OCI-M2 (cell line): ENCODE measurements at regions not wholly inside any gene's neighbourhood (a gene's known extent, or its start where the extent isn't known, plus 50 kb on each side); places are given as distances from the start of the nearest gene placed in this dataset.

Experiments used
- DNase-seq: peaks from one replicate; lab custom pipeline; 2025; ENCODE audit not compliant: unreplicated experiment; lab: John Stamatoyannopoulos, UW

DNA sequence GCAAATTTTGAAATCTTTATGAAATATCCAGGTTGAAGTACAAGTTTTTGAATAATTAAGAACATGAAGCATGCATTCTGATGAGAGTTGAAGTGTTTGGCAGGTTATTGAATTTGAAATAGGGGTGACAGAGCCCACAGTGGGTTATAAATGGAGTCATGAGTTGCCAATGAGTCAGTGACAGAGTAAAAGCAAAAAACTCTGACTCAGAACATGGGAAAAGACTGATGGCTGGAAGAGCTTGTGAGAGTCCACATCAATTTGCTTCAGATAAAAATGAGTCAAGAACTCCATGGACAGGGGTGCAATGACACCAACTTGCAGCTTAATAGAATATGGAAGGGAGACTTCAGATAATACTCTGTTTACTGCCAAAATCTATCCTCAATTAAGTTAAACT lies 105.3 kb downstream of the SLC6A15 start:
- no peak for DNase-seq

DNA sequence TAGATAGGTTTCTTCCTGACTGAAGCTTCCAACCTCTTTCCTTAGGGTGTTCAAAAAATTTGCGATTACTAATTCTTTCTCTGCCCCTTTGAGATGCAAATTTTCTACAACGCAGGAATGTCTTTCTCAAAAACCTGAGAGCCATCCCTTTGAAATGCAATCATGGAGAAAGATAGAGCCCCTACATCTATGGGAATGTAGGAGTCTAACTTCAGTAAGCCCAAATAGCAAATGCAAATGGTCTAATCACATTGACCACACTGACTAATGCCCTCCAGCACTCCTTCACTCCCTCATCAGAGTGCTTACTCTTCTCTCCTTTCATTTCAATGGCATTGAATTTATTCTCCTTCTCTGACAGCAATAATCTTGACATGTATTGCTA lies 107.1 kb downstream of the SLC6A15 start:
- DNase-seq: no peak

DNA sequence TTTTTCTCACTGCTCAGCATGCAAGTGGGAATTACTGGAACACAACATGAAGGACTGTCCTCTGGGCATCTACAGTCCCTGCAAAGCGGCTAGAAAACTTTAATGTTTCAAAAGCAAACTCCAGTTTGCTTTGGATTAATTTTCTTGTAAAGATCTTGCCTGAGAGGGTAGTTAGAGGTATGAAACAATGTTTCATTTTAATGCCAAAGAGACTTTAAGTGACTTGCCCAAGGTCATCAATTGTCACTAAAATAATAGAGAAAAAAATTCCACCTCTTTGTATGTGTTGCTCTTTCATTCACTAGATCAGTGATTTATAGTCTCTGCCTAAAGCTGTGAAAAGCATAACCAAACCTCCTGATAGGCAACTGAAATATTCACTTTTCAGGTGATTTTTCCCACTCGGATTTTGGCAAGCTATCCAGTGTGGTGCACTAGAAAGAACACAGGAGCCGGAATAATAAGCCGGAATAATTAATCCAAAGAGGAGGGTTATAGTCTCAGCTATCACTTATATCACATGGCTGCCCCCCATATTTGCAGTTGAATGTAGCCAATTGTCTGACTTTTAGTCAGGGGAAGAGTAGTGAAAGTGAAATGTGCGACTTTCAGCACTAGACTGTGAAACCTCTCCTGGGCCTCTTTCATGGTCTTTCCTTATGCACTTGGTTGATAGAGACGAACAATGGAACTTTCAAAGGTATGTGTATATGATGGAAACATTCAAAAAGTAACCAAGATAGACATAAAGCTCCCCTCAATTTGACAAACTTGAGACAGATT lies 107.7 kb downstream of the SLC6A15 start:
- DNase-seq: no peak

DNA sequence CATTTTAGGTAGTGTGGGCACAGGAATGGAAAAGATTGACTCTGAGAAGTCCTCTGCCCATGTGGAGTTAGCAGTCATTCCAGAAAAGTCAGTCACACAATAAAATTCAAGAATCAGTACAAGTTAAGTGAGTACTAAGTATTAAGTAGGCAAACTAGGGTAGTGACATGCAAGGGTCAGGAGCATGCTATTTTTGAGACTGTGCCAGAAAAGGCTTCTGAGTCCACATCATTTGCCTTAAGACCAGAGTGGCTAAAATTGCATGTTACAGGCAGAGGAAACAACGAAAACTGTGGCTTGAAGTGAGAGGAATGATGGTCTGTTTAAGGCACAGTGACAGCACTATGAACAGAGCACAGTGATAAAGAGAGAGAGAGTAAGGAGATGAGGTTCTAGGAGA lies 108.9 kb downstream of the SLC6A15 start:
- DNase-seq: no peak

DNA sequence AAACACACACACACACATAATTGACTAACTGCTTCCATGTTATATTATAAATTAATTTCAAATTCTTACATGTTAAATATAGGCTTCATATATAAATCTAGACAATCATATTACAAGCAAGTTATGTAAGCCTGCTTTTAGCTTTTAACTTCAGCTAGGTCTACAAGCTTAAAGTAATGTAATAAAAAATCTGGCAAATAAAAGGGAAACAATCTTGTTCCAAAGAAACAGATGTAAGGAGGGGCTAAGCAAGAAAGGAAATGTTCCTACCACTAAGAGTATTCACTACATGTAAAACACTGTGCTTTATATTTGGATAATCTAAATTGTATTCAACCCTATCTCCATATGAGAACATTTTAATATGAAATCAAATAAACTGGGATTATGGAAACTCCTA lies 110.4 kb downstream of the SLC6A15 start:
- no peak for DNase-seq

DNA sequence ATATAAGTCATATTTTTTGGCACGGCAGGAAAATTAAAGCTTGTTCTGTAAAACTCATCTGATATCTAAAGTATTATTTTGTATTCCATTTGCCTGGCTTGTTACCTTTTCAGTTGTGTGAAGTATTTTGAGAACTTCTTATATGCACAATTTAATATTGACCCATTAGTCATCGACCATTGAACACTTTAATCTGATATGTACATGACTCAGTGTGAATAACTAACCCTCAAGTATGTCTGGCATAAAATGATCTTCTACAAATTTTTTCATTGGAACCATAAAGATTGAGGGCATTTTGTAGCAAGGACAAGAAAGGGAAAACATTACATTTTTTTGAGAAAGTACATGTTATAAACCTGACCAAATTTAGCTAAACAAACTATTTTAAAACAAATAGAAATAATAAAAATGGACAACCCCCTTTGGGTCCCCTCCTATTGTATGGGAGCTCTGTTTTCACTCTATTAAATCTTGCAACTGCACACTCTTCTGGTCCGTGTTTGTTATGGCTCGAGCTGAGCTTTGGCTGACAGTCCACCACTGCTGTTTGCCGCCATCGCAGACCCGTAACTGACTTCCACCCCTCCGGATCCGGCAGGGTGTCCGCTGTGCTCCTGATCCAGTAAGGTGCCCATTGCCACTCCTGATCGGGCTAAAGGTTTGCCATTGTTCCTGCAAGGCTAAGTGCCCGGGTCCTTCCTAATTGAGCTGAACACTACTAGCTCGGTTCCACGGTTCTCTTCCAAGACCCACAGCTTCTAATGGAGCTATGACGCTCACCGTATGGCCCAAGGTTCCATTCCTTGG lies 118.8 kb downstream of the SLC6A15 start:
- DNase-seq: no peak

DNA sequence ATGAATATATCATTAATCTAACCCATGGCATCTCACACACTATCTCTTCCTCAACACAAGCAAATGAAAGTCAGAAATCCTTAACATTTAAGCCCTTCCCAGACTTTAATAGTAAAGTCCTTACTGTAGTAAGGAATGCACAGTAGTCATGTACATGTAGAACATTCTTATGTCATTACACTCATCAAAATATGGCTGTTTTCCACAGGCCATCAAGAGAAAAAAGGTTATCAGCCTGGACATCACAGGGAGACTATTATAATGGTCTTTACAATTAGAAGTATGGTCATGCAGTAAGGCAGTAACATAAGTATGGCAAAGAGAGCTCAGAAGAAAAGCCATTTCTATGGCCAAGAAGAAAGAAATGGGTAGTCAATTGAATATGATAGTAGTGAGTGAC lies 121.2 kb downstream of the SLC6A15 start:
- DNase-seq: no peak

DNA sequence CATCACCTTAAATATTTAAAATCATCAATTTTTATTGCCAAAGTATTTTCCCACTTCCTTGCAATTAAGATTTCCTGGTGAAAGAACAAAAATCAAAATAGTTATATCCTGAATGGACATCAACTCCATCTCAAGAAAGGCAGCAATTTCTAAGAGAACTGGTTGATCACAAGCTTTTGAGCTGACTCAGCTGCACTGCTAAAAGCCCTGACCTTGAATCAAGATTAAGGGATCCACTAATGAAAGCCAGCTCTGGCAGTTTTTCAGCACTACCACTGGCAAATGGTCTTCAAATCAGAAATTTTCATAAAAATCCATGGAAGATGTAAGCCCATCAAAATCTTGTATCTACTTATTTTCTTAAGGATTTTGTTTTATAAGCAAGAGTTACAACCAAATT lies 123.4 kb downstream of the SLC6A15 start:
- DNase-seq: no peak

DNA sequence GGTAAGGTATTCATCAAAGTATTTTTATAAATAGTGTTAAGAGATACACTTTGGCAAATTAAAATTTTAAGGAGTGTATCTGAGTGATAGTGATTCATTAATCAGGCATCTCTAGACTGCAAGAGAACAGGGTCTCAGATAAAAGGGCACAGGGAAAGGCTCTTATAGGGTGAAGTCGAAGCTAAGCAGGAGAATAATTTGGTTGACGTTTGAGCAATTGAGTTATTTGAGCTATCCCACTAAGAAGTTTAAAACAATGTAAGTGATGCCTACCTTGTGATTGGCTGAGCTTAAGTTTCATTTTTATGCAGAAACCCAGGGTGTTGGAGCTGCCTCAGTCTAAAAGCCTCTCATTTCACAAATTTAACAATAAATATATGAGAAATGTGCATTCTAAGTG lies 125.3 kb downstream of the SLC6A15 start:
- no peak for DNase-seq

DNA sequence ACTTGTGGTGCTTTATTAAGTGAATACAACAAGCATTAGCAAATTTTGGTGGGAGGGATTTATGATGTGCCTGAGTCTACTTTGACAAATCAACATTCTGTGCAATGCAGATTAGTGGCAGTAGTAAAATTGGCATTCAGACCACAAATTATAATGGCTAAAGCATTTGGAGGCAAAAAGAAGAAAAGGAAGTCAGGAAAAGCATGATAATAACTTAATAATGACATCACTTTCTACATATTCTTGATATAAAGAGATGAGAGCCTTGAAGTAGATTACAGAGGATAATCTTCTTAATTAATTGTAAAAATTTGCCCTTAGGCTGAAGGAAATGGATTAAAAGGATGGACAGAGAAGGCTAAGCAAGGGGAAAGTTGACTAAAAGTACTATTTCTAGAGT lies 126.0 kb downstream of the SLC6A15 start:
- no peak for DNase-seq

DNA sequence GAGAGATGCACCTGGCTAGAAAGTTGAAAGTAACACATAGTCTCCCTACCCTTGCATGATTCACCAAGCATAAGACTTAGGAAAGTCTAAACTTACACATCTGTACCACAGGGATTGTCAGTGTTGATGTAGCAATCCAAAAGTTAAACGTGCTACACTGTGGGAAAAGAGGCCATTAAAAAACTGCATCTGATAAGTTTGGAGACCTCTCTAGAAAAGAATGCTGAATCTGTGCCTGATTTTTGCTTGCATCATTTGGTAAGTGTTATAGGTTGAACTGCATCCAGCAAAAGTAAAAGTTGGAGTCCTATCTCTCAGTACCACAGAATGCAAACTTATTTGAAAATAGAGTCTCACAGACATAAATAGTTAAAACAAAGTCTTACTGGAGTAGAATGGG lies 126.6 kb downstream of the SLC6A15 start:
- no peak for DNase-seq

DNA sequence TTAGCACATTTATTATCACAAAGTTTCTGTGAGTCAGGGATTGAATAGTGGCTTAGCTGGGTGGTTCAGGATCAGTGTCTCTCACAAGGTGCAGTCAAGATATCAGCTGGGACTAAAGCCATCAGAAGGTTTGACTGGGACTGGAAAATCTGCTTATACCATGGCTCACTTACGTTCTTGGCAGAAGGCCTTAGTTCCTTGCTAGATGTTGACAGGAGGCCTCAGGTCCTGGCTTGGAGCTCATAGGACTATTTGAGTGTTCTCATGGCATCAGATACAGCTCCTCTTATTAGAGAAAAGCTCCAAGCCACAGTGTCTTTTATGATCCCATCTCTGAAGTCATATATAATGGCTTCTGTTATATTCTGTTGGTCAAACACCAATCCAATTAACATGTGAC lies 127.3 kb downstream of the SLC6A15 start:
- DNase-seq: no peak

DNA sequence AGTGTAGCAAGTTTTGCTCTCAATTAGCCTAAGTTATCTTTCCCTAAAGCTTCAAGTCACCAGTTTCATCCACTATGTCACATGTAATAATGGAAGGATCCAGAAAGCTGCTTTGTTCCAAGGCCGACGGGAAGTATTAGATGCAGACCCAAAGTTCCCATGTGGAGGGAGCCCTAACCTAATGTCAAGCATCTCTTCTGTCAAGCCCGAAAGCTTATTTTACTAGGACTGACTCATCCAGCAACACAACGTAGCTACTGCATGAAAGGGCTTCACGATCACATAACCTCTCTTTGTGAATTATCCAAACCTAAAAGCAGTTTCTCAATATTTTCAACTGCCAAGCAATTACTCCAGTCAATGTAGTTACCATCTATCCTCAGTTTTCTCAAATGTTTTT lies 133.4 kb downstream of the SLC6A15 start:
- no peak for DNase-seq

DNA sequence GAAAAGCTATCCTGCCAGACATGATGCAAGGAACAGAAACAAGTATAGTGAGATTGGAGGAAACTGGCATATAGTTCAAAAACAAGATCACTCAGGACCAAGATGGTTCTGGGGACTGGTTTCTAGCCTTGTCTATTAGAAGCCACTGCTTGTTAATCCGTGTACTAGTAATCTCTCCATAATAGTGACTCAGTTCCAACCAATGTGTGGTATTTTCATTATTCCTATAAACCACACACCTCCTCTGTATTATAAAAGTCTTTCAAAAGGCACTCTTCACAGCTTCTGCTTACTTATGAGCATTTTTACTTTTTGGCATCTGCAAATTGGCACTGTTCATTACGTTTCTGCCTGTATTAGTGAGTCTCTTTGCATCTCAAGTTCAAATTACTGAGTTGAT lies 140.3 kb downstream of the SLC6A15 start:
- DNase-seq: no peak

DNA sequence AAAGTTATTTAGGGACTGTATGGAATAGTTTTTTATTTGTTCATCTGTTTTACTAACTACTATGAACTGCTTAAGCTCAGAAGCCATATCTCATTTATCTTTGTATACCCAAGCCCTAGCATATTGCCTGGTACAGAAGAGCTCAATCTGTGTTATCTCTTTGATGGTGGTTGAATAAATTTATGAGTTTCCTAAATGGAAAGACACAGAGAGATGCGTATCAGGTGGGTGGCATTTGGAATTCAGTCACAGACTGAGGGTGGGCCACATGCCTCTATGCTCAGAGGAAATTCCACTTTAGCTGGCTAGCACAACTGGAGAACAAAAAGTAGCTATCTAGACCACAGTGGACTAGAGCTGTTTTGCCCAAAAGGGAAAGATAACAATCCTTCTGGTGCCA lies 145.5 kb downstream of the SLC6A15 start:
- DNase-seq: no peak

DNA sequence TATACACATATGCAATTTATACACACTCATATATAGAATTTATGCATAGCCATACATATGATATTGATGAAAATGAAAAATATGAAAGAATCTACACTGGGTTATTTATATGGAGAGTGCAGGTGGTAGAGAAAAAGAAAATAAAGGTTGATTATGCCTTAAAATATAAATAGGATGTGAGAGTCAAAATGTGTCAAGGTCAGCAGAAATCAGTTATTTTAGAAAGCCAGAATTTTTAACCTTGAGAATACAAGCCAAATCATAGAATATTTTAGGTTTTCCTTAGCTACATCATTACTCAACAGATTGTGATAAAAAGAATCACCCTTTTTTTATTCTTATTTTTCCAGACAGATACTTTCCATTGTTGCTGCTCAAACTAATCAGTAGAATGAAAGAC lies 146.2 kb downstream of the SLC6A15 start:
- no peak for DNase-seq

DNA sequence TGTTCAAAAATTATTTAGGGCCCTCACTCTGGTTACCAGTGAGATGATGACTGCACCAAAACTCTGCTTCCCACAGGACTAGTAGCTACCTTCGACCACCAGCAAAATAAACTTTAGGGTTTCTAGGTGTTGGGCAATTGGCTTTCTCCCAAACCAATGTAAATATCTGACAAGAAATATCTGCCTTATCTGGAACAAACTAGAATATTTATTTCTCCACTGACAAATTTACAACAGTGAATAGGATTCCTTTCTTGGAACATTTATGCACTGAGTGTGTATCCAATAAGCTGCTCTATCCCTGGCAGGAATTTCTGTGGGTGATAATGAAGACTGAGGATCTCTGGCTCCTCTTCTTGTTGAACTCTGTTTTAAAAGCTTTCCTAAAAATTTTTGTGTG lies 148.6 kb downstream of the SLC6A15 start:
- no peak for DNase-seq

DNA sequence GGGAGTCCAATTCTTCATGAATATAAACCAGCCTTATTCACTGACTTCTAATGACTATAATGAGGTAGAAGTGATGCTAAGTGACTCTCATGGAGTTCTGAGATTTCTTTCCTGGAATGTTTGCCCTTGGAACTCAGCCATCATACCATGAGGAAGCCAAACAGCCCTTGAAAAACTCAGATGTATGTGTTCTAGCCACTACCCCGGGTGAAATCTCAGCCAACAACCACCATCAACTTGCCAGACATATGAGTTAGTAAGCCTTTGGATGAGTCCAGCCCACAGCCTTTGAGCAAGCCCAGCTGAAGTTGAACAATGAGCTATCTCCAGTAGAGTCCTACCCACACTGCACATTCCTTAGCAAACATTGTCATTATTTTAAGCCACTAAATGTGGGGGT lies 149.5 kb downstream of the SLC6A15 start:
- no peak for DNase-seq

DNA sequence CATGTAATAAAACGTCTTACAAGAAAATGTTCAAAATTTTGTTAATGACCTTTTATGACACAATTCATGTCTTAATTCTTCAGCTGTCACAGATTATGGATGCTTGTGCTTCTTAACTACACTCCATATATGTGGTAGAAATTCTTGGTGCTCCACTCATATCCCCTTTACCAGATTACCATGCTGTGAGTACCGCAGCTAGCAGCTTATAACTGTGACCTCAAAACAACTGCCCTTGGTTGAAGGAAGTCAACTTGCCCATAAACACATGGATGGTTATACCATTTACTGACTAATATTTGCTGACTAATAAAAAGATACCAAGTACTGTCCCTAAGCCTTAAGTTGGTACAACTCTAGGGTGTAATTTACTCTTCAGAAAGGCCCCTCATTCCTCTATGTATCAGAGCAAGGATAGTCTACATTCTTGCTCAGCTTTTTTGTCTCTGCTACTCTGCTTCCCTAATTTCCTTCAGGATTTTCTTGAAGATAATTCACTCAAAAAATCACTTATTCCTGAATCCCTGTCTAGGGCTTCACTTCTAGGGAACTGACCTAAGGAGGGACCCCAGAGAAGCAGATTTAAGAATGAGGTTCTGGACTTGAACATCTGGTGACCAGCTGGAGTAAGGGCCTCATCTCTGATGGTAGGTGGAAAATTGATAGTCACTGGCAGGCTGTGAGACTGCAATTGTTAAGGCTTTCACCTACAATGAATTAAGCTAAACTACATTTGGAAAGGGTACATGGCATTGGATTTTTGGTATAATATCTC lies 152.3 kb downstream of the SLC6A15 start:
- DNase-seq: no peak

DNA sequence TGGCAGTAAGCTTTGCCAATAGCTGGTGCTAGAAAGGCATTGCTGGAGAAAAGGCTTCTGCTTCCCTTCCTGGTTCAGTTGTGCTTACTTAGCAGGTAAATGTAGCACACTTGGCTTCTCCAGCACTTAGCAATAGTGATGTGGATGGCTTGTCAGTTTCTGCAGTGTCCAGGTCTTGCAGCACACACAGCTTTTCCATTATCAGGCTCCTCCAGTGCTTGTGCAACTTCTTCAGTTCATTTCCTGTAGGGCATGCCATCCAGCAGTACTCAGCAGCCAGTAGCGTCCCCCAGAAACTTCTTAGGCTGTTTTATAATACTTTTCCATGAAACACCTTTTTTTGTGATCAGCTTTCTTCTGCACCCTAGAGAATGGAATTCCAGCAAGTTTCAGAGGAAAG lies 154.6 kb downstream of the SLC6A15 start:
- DNase-seq: no peak

DNA sequence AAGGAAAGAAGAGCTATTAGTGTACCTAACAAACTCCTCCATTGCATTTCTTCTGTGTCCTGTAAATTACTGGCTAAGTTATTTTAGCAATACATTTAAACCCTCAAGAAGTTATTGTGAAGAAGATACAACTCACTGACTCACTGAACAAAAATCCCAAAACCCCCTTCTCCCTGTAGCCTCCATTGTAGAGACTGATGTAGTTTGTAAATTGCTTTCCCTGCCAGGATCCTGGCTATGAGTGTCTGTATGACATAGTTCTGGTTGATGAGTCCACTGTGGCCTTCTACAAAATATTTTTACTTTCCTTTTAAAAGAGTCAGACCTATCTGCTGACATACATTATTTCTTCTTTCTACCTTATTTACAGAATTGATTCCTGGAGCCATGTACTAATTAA lies 155.6 kb downstream of the SLC6A15 start:
- DNase-seq: no peak

DNA sequence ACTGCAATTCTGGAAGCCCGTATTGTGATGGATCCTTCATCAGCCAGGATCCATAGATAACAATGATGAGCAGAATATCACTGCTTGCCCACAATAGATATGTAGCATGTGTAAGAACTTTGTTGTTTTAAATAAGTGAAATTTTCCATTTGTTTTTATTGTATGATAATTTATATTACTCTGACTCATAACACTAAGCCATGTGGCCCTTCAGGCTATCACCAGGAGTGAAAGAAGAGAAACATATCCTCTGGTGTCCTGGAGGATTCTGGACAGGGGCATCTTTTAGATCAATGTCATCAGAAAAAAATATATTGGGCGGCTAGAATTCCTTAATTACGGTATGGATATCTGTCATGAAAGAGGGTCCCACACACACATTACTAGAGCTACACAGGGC lies 167.5 kb downstream of the SLC6A15 start:
- DNase-seq: no peak
